ENCODE measurements at regions not wholly inside any gene's neighbourhood (a gene's known extent, or its start where the extent isn't known, plus 50 kb on each side); places are given as distances from the start of the nearest gene placed in this dataset.

- Histone ChIP-seq H3K36me3 (no peaks in the 10 kb centered on the region), H3K27ac (no peak overlapping the region), H3K27me3 (replicated peaks in 1 of 7) (peaks cover 0 to 34% (median 0%) of the 10 kb centered on the region in 7 donors), H3K4me1 (no peaks in the 10 kb centered on the region), H3K4me3 (no peak overlapping the region), H3K9me3 (peaks cover 0 to 13% (median 2%) of the 10 kb centered on the region in 8 donors)
- intact Hi-C loops (cut with DNase I; ENCODE audit: low total_unique reads): no loop called here
- DNase-seq: no peak
- TF ChIP-seq POLR2A (IDR thresholded peaks at IDR 0.05) (no peak), CTCF (IDR thresholded peaks at IDR 0.05 in 8 of 11, conservative IDR thresholded peaks at IDR 0.05 in 3 of 11) (no peak), POLR2AphosphoS5 (IDR thresholded peaks at IDR 0.05) (no peak)
- 66 to 76% (median 70%) methylated on average over 3 of the region's 3 CpGs for WGBS, 5 donors
These were observed 430.9 kb downstream of the MATN1 start for GRCh38 chr1:30292451-30292850.

- Histone ChIP-seq H3K9me3 (peaks cover 0 to 6% (median 0%) of the 10 kb centered on the region in 8 donors), H3K4me1 (no peaks in the 10 kb centered on the region), H3K27ac (no peak overlapping the region), H3K36me3 (no peaks in the 10 kb centered on the region), H3K27me3 (replicated peaks in 1 of 7) (peaks cover 0 to 26% (median 0%) of the 10 kb centered on the region in 7 donors), H3K4me3 (no peak overlapping the region)
- no peak for DNase-seq
- intact Hi-C loops (cut with DNase I; ENCODE audit: low total_unique reads): no loop called here
- TF ChIP-seq POLR2A (IDR thresholded peaks at IDR 0.05) (no peak), POLR2AphosphoS5 (IDR thresholded peaks at IDR 0.05) (no peak), CTCF (IDR thresholded peaks at IDR 0.05 in 8 of 11, conservative IDR thresholded peaks at IDR 0.05 in 3 of 11) (no peak)
These were observed 431.9 kb downstream of the MATN1 start for GRCh38 chr1:30291526-30291925.

- 61 to 66% (median 62%) methylated on average over 1 of the region's 1 CpG for WGBS, 5 donors
- Histone ChIP-seq H3K9me3 (peaks cover 0 to 6% (median 0%) of the 10 kb centered on the region in 8 donors), H3K27ac (no peak overlapping the region), H3K4me3 (no peak overlapping the region), H3K4me1 (no peaks in the 10 kb centered on the region), H3K36me3 (no peaks in the 10 kb centered on the region), H3K27me3 (replicated peaks in 1 of 7) (peaks cover 0 to 18% (median 0%) of the 10 kb centered on the region in 7 donors)
- intact Hi-C loops (cut with DNase I; ENCODE audit: low total_unique reads): no loop called here
- no peak for DNase-seq
- TF ChIP-seq POLR2A (IDR thresholded peaks at IDR 0.05) (no peak), CTCF (IDR thresholded peaks at IDR 0.05 in 8 of 11, conservative IDR thresholded peaks at IDR 0.05 in 3 of 11) (no peak), POLR2AphosphoS5 (IDR thresholded peaks at IDR 0.05) (no peak)
These were observed 432.8 kb downstream of the MATN1 start for GRCh38 chr1:30290581-30290980.

- intact Hi-C loops (cut with DNase I; ENCODE audit: low total_unique reads): no loop called here
- H3K36me3 ChIP-seq: no peaks in the 10 kb centered on the region
- WGBS, 5 donors: 83 to 94% (median 90%) methylated on average over 8 of the region's 8 CpGs
- TF ChIP-seq POLR2AphosphoS5 (IDR thresholded peaks at IDR 0.05) (no peak), POLR2A (IDR thresholded peaks at IDR 0.05) (no peak), CTCF (IDR thresholded peaks at IDR 0.05 in 8 of 11, conservative IDR thresholded peaks at IDR 0.05 in 3 of 11) (no peak)
- peak; percentile 27 for DNase-seq
- no peaks in the 10 kb centered on the region for H3K4me1 ChIP-seq
- peaks cover 0 to 16% (median 0%) of the 10 kb centered on the region in 7 donors for H3K27me3 ChIP-seq (replicated peaks in 1 of 7)
- no peak overlapping the region for H3K4me3 ChIP-seq
- no peak overlapping the region for H3K27ac ChIP-seq
- H3K9me3 ChIP-seq: no peaks in the 10 kb centered on the region
These were observed 435.4 kb downstream of the MATN1 start for GRCh38 chr1:30287976-30288375.

Data from spleen (tissue), 11 donors.